Calu3 (cell line): ENCODE measurements at regions not wholly inside any gene's neighbourhood (a gene's known extent, or its start where the extent isn't known, plus 50 kb on each side); places are given as distances from the start of the nearest gene placed in this dataset.

Source experiments
- BruUV-seq: library from RNA; stranded (reverse); fragments of 400-500 nt; replicated peaks from 2 replicates; lab custom pipeline; 2021; lab: Mats Ljungman, UMichigan
- CTCF ChIA-PET: fragments of 300-600 bp; sonication (Branson Sonifier 250); formaldehyde crosslinking; loops from one replicate; lab custom pipeline; 2022; ENCODE audit warnings: antibody characterized with exemption; lab: Charles Lee
- DNase-seq: peaks from one replicate; pipeline ENCODE4 v3.0.0; 2022
- H3K27ac Mint-ChIP-seq: one replicate; pipeline ENCODE4 v1.8.0; 2022; ENCODE audit warnings: mixed read lengths; ENCODE audit not compliant: unreplicated experiment
- H3K27me3 Mint-ChIP-seq: one replicate; pipeline ENCODE4 v1.8.0; 2022; ENCODE audit warnings: mixed read lengths; ENCODE audit not compliant: unreplicated experiment
- H3K36me3 Mint-ChIP-seq: one replicate; pipeline ENCODE4 v1.8.0; 2022; ENCODE audit warnings: mild to moderate bottlenecking, moderate library complexity, mixed read lengths; ENCODE audit not compliant: insufficient read depth, unreplicated experiment
- H3K4me1 Mint-ChIP-seq: one replicate; pipeline ENCODE4 v1.8.0; 2022; ENCODE audit warnings: mild to moderate bottlenecking, low read depth, mixed read lengths; ENCODE audit not compliant: unreplicated experiment
- H3K4me3 Mint-ChIP-seq: one replicate; pipeline ENCODE4 v1.8.0; 2022; ENCODE audit warnings: mild to moderate bottlenecking, low read depth, moderate library complexity, mixed read lengths; ENCODE audit not compliant: unreplicated experiment
- H3K9me3 Mint-ChIP-seq: one replicate; pipeline ENCODE4 v1.8.0; 2022; ENCODE audit warnings: low read depth, mixed read lengths; ENCODE audit not compliant: unreplicated experiment
- CTCF ChIP-seq: fragments of 200-600 bp; IDR thresholded peaks from one replicate; pipeline ENCODE4 v1.8.0; 2022; ENCODE audit warnings: antibody characterized with exemption; ENCODE audit not compliant: unreplicated experiment
- intact Hi-C: fragments of 100-400 bp; cut with micrococcal nuclease; formaldehyde crosslinking; loops from one replicate; pipeline ENCODE4 v1.10.0; 2022; ENCODE audit not compliant: unreplicated experiment

GRCh38 chr4:144338148-144338547, 197.6 kb upstream of the GYPA start:
- intact Hi-C loops, result no loop called here
- CTCF ChIA-PET, result no interaction called here
- Mint-ChIP-seq H3K36me3 (no peaks in the 10 kb centered on the region), H3K4me3 (no peak overlapping the region), H3K4me1 (peaks cover 20% of the 10 kb centered on the region), H3K9me3 (peaks cover 2% of the 10 kb centered on the region), H3K27ac (no peak overlapping the region), H3K27me3 (no peaks in the 10 kb centered on the region)
- no TSS peak for BruUV-seq
- no peak for DNase-seq
- TF ChIP-seq CTCF, result no peak

GRCh38 chr4:144338834-144339233, 198.3 kb upstream of the GYPA start:
- peak; percentile 2 for DNase-seq
- CTCF ChIA-PET, result no interaction called here
- Mint-ChIP-seq H3K4me3 (peak overlapping the region; percentile 24), H3K36me3 (no peaks in the 10 kb centered on the region), H3K4me1 (peaks cover 20% of the 10 kb centered on the region), H3K27me3 (no peaks in the 10 kb centered on the region), H3K9me3 (peaks cover 2% of the 10 kb centered on the region), H3K27ac (no peak overlapping the region)
- intact Hi-C loops, result no loop called here
- no TSS peak for BruUV-seq
- no peak for TF ChIP-seq CTCF

- Mint-ChIP-seq H3K27me3 (no peaks in the 10 kb centered on the region), H3K9me3 (peaks cover 2% of the 10 kb centered on the region), H3K27ac (no peak overlapping the region), H3K4me1 (peaks cover 20% of the 10 kb centered on the region), H3K4me3 (no peak overlapping the region), H3K36me3 (no peaks in the 10 kb centered on the region)
- no peak for DNase-seq
- BruUV-seq, result no TSS peak
- CTCF ChIA-PET, result no interaction called here
- intact Hi-C loops, result no loop called here
- no peak for TF ChIP-seq CTCF
Observed at GRCh38 chr4:144340931-144341330, 200.4 kb upstream of the GYPA start.

- H3K4me1 Mint-ChIP-seq, result peaks cover 13% of the 10 kb centered on the region
- H3K27ac Mint-ChIP-seq, result no peak overlapping the region
- TF ChIP-seq CTCF, result no peak
- H3K27me3 Mint-ChIP-seq, result no peaks in the 10 kb centered on the region
- H3K36me3 Mint-ChIP-seq, result no peaks in the 10 kb centered on the region
- intact Hi-C loops, result no loop called here
- CTCF ChIA-PET, result no interaction called here
- BruUV-seq, result no TSS peak
- peaks cover 2% of the 10 kb centered on the region for H3K9me3 Mint-ChIP-seq
- no peak overlapping the region for H3K4me3 Mint-ChIP-seq
- no peak for DNase-seq
Observed at GRCh38 chr4:144342949-144343760, 202.6 kb upstream of the GYPA start.
